ENCODE measurements at regions not wholly inside any gene's neighbourhood (a gene's known extent, or its start where the extent isn't known, plus 50 kb on each side); places are given as distances from the start of the nearest gene placed in this dataset.
A peak's percentile ranks its signal among the peaks of the same experiment; 100 is the strongest.

- TF ChIP-seq ADNP (tag; IDR thresholded peaks at IDR 0.05) (no peak), ZBTB11 (CRISPR knock-in tag; IDR thresholded peaks at IDR 0.05) (peak in 2 of 3 experiments; percentile 81 to 97; a peak in 4 of 6 replicates), NCOA1 (IDR thresholded peaks at IDR 0.05; ENCODE audit: low read depth) (peak; percentile 71; the same call in 1 of the 2 replicates), AFF4 (CRISPR knock-in tag; IDR thresholded peaks at IDR 0.05) (no peak), TFAP4 (CRISPR knock-in tag; IDR thresholded peaks at IDR 0.05; ENCODE audit: borderline replicate concordance) (peak; percentile 30; the same call in 1 of the 2 replicates), NFE2 (IDR thresholded peaks at IDR 0.05; ENCODE audit: low read depth) (peak; percentile 48; the same call in 1 of the 2 replicates), RBM39 (optimal IDR thresholded peaks at IDR 0.05; ENCODE audit: low read depth, low read length) (no peak), ZNF23 (CRISPR knock-in tag; IDR thresholded peaks at IDR 0.05) (no peak), STAT6 (CRISPR knock-in tag; IDR thresholded peaks at IDR 0.05) (no peak), TFE3 (CRISPR knock-in tag; IDR thresholded peaks at IDR 0.05) (no peak), U2AF1 (optimal IDR thresholded peaks at IDR 0.05; ENCODE audit: low read depth, low read length) (no peak), SIRT6 (IDR thresholded peaks at IDR 0.05; ENCODE audit: low read depth, low read length) (no peak)
Measured at GRCh38 chr4:38605753-38606586, 58.0 kb upstream of the KLF3 start (continued).

All from K562 (cell line).